Cardiac fibroblast (primary cell): ENCODE measurements at regions not wholly inside any gene's neighbourhood (a gene's known extent, or its start where the extent isn't known, plus 50 kb on each side); places are given as distances from the start of the nearest gene placed in this dataset.

Experiments used
- DNase-seq, 2 donors: peaks; one replicate each; pipeline versions ENCODE4 v3.0.0 to v3.0.0-alpha.2; 2010; ENCODE audit warnings: low read depth in 2 of 2
- H3K4me3 ChIP-seq, 2 donors: replicated peaks in 1 of 2; 1 replicate in 1 of 2; 2 replicates in 1 of 2; pipeline ENCODE4 v1.5.1; 2011; ENCODE audit warnings: low read depth in 2 of 2, low read length in 2 of 2, mild to moderate bottlenecking in 2 of 2, moderate library complexity in 1 of 2
- TF ChIP-seq, protein P1 (sequence below): IDR thresholded peaks from one replicate; pipeline ENCODE4 v1.5.1; 2011; ENCODE audit warnings: low read depth, mild to moderate bottlenecking, low read length, inconsistent platforms

DNA sequence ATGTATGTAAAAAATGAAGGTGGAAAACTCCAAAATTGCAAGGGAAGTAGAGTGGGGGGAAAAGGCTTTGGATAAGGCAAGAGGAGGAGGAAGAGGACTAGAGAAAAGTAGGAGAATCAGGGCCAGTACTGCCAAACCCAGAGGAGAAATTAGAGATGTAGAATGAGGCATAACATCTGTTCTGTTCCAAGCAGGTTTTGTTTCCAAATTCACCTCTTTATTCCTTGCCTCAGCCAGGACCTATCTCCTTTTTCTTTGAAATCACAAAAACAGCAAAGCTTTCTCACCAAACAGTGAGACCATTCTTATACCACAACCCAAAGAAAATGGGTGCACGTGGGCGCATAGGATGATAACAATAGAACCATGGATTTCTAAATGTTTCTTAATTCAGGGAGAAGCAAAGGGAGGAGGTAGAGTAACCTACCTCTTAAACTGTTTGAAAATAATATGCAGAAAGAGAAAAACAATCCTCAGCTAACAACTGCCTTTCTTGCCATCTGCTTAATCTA, 383.3 kb upstream of the PKN2 start:
- DNase-seq, result no peak
- no peak overlapping the region for H3K4me3 ChIP-seq
- TF ChIP-seq, protein P1, sequence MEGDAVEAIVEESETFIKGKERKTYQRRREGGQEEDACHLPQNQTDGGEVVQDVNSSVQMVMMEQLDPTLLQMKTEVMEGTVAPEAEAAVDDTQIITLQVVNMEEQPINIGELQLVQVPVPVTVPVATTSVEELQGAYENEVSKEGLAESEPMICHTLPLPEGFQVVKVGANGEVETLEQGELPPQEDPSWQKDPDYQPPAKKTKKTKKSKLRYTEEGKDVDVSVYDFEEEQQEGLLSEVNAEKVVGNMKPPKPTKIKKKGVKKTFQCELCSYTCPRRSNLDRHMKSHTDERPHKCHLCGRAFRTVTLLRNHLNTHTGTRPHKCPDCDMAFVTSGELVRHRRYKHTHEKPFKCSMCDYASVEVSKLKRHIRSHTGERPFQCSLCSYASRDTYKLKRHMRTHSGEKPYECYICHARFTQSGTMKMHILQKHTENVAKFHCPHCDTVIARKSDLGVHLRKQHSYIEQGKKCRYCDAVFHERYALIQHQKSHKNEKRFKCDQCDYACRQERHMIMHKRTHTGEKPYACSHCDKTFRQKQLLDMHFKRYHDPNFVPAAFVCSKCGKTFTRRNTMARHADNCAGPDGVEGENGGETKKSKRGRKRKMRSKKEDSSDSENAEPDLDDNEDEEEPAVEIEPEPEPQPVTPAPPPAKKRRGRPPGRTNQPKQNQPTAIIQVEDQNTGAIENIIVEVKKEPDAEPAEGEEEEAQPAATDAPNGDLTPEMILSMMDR, result no peak

DNA sequence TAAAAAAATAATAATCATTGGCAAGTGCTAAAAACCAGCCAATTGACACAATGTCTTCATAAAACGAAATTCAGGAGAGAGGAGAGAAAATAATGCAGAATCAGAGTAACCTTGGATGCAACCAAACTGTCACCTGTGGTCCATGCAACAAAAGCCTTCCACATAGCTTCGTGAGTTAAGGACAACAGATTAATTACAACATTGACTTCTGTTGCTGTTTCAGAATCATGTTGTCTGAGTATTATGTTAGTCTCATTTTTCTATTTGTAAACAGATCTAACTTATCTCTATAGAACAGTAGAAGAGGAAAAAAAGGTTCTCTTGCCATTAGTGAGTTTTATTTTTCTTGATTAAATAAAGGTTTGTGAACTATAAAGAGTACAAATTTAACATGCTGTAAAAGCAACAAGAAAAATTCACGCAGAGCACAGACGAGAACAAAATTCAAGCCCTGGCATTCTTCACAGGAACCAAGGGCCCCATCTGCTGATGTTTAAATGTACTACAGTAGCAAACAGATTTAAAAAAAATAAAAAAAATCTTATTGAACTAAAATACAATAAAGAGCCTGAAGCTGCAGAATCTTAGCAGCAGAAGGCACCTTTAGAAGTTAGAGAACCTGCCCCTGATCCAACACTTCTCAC, 381.1 kb upstream of the PKN2 start:
- TF ChIP-seq, protein P1, result peak; percentile 21
- no peak overlapping the region for H3K4me3 ChIP-seq
- DNase-seq, result peak; percentile 43 to 56

DNA sequence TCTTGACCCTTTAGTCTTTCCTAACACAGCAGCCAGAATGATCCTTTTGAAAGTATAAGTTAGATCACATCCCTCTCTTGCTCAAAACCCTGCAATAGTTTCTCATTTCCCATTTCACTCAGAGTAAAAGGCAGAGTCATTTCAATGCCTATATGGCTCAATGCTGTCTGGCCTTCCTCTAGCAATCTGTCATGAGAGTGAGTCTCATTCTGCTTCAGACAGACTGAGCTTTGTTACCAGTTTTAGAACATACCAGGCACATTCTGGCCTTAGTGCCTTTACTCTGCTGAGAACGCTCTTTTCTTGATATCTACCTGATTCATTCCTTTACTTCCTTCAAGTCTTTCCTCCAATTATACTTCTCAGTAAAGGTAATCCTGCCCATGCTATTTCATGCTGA, 372.8 kb upstream of the PKN2 start:
- DNase-seq, result no peak
- TF ChIP-seq, protein P1, result no peak
- H3K4me3 ChIP-seq, result no peak overlapping the region

DNA sequence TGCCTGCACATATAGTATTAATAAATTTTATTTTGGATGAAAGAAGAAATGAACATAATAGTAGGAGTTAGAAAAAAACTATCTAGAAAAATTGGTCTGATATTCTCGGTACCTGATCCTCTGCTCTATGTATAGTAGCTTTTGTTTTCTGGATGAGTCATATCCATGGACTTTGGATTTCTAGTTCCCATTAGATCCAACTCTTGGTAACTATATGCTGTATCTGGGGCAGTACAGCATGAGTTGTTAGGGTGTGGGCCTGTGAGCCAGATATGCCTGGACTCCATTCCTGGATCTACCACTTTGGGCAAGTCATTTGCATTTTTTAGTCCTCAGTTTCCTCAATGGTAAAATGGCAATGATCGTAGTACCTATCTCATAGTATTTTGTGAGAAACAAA, 372.2 kb upstream of the PKN2 start:
- TF ChIP-seq, protein P1, result no peak
- H3K4me3 ChIP-seq, result no peak overlapping the region
- no peak for DNase-seq

DNA sequence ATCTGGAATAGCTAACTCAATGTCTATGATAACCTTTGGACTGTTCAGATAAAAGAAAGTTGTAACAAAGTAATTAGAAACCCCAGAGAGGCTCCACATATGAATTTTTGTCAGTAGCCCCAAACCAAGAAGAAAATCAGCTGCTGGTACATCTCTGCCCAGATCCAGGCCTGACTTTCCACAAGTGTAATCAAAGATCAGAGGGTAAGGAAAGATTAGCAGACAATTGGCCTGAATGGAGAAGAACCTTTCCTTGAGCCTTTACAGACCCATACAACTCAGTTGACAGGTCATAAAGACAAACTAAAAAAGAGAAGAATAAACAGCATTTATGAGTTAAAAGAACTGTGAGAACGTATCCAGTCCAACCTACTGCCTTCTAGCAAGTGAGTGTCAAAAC, 366.7 kb upstream of the PKN2 start:
- TF ChIP-seq, protein P1, result no peak
- no peak overlapping the region for H3K4me3 ChIP-seq
- DNase-seq, result no peak

DNA sequence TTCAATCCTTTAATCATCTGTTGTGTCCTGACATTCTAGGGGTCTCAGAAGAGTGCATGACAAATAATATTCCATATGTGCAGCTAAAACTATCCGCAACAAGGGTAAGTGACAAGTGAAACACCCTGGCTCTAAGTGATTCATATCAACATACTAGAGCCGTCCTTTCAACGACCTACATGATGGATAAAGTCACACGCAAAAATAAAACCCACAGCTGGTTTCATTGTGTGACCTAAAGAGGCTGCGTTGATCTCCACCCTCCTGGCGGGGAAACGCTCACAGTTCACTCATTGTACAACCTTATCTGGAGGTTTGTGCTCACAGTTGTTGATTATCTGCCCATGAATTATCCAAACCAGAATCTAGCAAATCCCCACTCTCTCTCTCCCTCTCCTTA, 365.3 kb upstream of the PKN2 start:
- TF ChIP-seq, protein P1, result no peak
- no peak for DNase-seq
- no peak overlapping the region for H3K4me3 ChIP-seq

DNA sequence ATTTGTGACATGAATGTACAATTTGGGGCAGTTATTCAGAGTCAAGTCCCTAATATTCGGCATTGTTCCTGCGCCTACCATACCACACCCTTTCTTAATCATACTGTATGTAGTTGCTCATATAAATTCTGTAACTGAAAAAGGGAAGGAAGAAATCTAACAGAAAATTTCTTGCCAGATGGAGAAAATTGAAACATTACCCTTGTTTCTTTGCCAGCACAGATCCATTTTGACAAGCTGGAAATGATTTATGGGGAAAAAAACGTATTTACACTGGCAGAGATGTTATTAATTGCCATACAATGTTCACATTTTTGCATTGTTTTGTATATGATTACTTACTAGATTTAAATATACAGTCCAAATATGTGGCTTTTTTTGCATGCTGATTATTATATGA, 363.8 kb upstream of the PKN2 start:
- no peak for DNase-seq
- no peak overlapping the region for H3K4me3 ChIP-seq
- TF ChIP-seq, protein P1, result no peak
